ENCODE measurements at regions not wholly inside any gene's neighbourhood (a gene's known extent, or its start where the extent isn't known, plus 50 kb on each side); places are given as distances from the start of the nearest gene placed in this dataset.

GRCh38 chr15:62593681-62594399 lies 428.8 kb upstream of the C2CD4B start:
- TF ChIP-seq CTCF (IDR thresholded peaks at IDR 0.05) (no peak), POLR2A (IDR thresholded peaks at IDR 0.05) (no peak)

All from heart left ventricle (tissue), 13 donors.